Ishikawa (cell line): ENCODE measurements at regions not wholly inside any gene's neighbourhood (a gene's known extent, or its start where the extent isn't known, plus 50 kb on each side); places are given as distances from the start of the nearest gene placed in this dataset.

Experiments
- CEBPB ChIP-seq: IDR thresholded peaks from 2 replicates; pipeline ENCODE4 v1.6.1; 2012
- FOXM1 ChIP-seq: IDR thresholded peaks from 2 replicates; pipeline ENCODE4 v1.6.1; 2012; ENCODE audit warnings: low read depth, borderline replicate concordance
- RAD21 ChIP-seq: IDR thresholded peaks from 2 replicates; pipeline ENCODE4 v1.6.1; 2012; ENCODE audit warnings: low read depth
- TCF12 ChIP-seq: IDR thresholded peaks from 2 replicates; pipeline ENCODE4 v1.6.1; 2012; ENCODE audit warnings: low read depth
- ZBTB7A ChIP-seq: IDR thresholded peaks from 2 replicates; pipeline ENCODE4 v1.6.1; 2012; ENCODE audit warnings: low read depth

- no peak for TF ChIP-seq FOXM1
- no peak for TF ChIP-seq ZBTB7A
- TF ChIP-seq TCF12, result no peak
- TF ChIP-seq RAD21, result no peak
- no peak for TF ChIP-seq CEBPB
These were observed 56.4 kb downstream of the MYCN start for GRCh38 chr2:15996536-15997423.
